G401 (cell line): ENCODE measurements at regions not wholly inside any gene's neighbourhood (a gene's known extent, or its start where the extent isn't known, plus 50 kb on each side); places are given as distances from the start of the nearest gene placed in this dataset.
"Not testable (repeated sequence)": the region's sequence is repeated elsewhere in the genome, so short reads cannot be mapped to it uniquely, and the experiment has no call there.

Source experiments
- DNase-seq: peaks from one replicate; pipeline ENCODE4 v3.0.0-alpha.2; 2015; ENCODE audit warnings: low spot score
- in situ Hi-C: cut with HindIII; loops from 2 replicates; pipeline ENCODE4 v1.10.0; 2016; ENCODE audit warnings: low sequenced_read_pairs, mixed read lengths

- no peak for DNase-seq
- in situ Hi-C loops: no loop called here
Observed at GRCh38 chr12:25424211-25424731, 128.8 kb downstream of the LMNTD1 start.

GRCh38 chr12:25423355-25424050 is 129.6 kb downstream of the LMNTD1 start:
- in situ Hi-C loops: no loop called here
- no peak for DNase-seq

DNA sequence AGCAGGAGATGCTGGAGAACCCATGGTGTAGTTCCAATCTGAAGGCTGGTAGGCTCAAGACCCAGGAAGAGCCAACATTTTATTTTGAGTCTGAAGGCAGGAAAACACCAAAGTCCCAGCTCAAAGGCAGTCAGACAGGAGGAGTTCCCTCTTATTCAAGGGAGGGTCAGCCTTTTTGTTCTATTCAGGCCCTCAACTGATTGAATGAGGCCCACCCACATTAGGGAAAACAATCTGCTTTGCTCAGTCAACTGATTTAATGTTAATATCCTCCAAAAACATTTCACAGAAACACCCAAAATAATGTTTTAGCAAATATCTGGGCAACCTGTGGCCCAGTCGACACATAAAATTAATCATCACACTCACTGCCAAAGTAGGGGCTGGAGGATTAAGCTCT is 130.8 kb downstream of the LMNTD1 start:
- in situ Hi-C loops: no loop called here
- DNase-seq: no peak

GRCh38 chr12:25421651-25422167 is 131.4 kb downstream of the LMNTD1 start:
- no peak for DNase-seq
- in situ Hi-C loops: no loop called here

DNA sequence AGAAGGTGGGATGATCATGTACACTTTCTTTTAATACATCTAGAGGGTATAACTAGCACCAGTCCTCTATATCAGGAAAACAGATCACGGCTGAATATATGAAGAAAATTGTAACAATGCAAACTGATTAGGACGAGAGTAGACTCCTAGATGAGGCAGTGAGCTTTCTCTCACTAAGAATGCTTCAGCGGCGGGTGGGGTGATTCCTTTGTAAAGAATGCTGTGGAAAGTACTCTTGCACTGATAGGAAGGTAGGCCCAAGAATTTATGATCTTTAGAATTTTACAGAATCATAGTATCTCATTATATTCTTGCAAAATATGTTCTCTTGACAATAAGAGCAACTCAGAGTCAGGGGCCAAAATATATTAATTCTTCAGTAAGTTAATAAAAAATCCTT is 133.0 kb downstream of the LMNTD1 start:
- no peak for DNase-seq

GRCh38 chr12:25419595-25419994 is 133.5 kb downstream of the LMNTD1 start:
- no peak for DNase-seq
- in situ Hi-C loops: no loop called here

More for the DNA sequence above, 133.0 kb downstream of the LMNTD1 start:
- in situ Hi-C loops: no loop called here

DNA sequence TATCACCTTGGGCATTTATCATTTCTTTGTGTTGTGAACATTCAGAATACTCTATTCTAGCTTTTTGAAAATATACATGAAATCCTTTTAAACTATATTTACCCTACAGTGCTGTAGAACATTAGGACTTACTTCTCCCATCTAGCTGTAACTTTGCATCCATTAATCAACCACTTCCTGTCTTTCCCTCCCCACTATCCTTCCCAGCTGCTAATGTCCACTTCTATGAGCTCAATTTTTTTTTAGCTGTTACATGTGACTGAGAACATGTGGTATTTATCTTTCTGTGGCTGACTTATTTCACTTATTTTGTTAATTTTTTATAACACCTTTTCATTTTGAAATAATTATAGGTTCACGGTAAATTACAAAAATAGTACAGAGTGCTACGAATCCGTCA is 136.0 kb downstream of the LMNTD1 start:
- in situ Hi-C loops: no loop called here
- no peak for DNase-seq

GRCh38 chr12:25416516-25416915 is 136.6 kb downstream of the LMNTD1 start:
- no peak for DNase-seq
- in situ Hi-C loops: no loop called here

- in situ Hi-C loops: no loop called here
- no peak for DNase-seq
Observed at GRCh38 chr12:25415004-25415403, 138.1 kb downstream of the LMNTD1 start.

DNA sequence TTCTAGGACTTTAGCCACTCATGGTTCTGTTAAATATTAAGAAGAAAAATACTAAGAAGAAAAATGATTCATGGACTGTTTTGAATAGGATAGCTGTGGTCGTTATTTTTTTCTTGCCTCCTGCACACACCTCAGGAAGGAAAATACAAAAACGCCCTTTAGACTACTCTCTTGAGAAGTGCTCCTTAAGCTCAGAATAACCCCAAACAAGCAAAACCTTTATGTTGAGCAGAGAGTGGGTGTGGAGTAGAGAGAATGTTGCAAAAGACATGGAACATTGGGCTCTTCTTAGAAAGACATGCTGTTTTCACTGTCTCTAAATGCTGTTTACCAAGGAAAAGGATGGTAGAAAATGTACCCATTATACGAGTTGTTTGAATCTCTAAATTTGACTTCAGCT is 140.3 kb downstream of the LMNTD1 start:
- in situ Hi-C loops: no loop called here
- no peak for DNase-seq

DNA sequence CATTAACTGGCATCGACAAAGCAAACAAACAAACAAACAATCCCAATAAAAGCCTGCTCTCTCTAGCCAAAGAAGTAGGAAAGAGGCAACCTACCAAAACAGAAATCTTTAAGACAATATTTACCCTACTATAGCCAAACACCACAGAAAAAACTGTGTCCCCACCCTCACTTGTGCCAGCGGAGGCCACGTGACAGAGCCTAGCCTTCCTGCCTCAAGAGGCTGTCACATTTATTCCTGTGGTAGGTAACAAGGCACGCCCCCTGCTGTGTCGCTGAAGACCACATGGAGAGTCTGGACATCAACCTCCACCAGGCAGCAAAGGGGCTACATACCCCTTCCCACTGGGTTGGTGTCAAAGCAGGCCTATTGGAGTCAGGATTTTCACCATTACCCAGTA is 148.1 kb downstream of the LMNTD1 start:
- DNase-seq: no peak

DNA sequence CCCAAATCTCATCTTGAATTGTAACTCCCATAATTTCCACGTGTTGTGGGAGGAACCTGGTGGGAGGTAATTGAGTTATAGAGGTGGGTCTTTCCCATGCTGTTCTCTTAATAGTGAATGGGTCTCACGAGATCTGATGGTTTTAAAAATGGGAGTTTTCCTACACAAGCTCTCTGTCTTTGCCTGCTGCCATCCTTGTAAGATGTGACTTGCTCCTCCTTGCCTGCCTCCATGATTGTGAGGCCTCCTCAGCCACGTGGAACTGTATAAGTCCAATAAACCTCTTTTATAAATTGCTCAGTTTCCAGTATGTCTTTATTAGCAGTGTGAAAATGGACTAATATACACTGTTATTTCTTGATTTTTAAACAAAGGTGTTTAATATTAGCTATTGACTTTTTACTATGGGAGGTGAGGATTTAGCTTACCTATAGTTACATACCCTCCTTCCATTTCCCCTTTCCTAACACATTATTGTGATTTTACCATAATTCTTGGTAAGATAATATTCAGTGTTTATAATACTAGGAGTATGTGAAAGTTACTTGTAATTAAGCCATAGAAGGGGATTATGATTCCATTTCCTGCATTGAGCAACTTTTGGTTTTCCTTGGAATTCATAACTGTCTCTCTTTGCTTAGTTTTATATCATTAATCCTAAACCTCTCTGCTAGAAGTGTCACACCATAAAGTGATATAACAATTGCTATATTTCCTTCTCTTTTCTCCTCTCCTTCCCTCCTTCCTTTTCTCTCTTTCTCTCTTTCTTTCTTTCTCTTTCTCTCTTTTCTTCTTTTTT is 151.0 kb upstream of the KRAS start:
- DNase-seq: no peak

More for the DNA sequence above, 148.1 kb downstream of the LMNTD1 start:
- in situ Hi-C loops: no loop called here

DNA sequence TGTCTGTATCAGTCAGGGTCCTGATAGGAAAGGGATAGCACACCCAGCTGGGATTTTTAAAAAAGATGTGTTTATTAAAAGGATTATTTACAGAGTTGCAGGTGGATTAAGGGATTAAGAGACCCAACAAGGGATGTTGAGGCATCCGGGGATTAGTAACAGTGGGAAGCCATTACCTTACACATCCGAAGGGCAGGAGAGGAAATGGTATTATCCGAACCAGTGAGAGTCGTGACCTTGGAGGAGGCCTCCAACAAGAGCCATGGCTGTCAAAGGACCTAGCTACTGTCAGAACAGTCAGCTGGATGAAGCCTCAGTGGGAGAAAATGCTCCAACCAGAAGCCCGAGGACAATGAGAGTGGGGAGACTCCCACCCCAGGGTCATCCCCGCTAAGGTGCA is 146.3 kb upstream of the KRAS start:
- DNase-seq: no peak
- in situ Hi-C loops: no loop called here

More for the DNA sequence above, 151.0 kb upstream of the KRAS start:
- in situ Hi-C loops: no loop called here

DNA sequence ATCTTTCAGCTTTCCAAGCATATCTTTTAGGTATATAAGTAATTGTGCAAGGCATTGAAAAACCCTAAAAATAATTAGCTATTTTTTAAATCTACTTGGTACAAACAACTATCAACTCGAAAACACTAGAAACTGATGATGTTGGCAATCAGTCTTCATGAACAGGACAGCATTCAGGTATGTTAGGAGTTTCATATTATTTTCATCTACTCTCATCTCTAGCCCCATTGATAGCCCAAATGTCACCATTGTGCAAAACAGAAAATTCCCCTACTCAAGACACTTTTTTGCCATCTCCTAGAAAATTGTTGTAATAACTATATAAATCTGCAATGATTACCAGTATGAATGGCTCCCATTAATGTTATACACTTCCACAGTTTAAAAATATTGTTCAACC is 144.5 kb upstream of the KRAS start:
- in situ Hi-C loops: no loop called here
- no peak for DNase-seq

- in situ Hi-C loops, DNase-seq: not testable (repeated sequence)
Observed at GRCh38 chr12:25394775-25395174, 144.0 kb upstream of the KRAS start.

- in situ Hi-C loops: no loop called here
Observed at GRCh38 chr12:25394025-25394424, 143.3 kb upstream of the KRAS start.

DNA sequence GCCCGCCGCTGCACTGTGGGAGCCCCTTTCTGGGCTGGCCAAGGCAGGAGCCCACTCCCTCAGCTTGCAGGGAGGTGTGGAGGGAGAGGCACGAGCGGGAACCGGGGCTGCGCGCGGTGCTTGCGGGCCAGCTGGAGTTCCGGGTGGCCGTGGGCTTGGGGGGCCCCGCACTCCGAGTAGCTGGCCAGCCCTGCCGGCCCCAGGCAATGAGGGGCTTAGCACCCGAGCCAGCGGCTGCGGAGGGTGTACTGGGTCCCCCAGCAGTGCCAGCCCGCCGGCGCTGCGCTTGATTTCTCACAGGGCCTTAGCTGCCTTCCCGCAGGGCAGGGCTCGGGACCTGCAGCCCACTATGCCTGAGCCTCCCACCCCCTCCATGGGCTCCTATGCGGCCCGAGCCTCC is 140.6 kb upstream of the KRAS start:
- in situ Hi-C loops, DNase-seq: not testable (repeated sequence)

More at GRCh38 chr12:25394025-25394424, 143.3 kb upstream of the KRAS start:
- no peak for DNase-seq

DNA sequence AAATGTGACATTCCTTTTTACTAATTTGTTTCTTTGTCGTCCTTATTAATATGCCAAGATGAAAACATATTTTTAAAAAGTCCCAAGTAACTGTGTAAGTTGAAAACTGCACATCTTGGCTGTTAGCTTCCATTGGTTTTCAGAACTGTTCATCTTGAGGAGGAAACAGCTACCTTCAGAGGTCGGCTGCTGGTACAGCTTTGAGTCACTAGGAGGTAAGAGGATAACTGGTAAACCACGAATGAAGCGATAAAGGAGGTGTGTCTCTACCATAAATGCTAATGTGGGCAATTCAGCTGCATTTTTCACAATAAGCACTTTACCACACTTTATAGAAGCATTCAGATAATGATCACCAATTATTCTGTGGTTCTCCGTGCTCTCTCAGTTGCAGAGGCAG is 137.5 kb upstream of the KRAS start:
- DNase-seq: no peak
- in situ Hi-C loops: no loop called here

- in situ Hi-C loops: no loop called here
- no peak for DNase-seq
Observed at GRCh38 chr12:25387732-25388050, 137.0 kb upstream of the KRAS start.
